GM23338 (cell line): ENCODE measurements at regions not wholly inside any gene's neighbourhood (a gene's known extent, or its start where the extent isn't known, plus 50 kb on each side); places are given as distances from the start of the nearest gene placed in this dataset.

Source experiments
- ATAC-seq: fragments of 200-7000 bp; cut with Tn5 transposase; 3 replicates; pipeline ENCODE4 v1.9.1; 2020
- DNase-seq: peaks from one replicate; pipeline ENCODE4 v3.0.0-alpha.2; 2015; ENCODE audit warnings: low spot score
- H2AFZ ChIP-seq: fragments of 200-600 bp; sonication (generic); 2 replicates; pipeline ENCODE4 v1.8.0; 2016; ENCODE audit warnings: antibody characterized with exemption, mild to moderate bottlenecking, moderate library complexity
- H3F3A ChIP-seq: fragments of 200-600 bp; sonication (generic); replicated peaks from 2 replicates; pipeline ENCODE4 v1.8.0; 2017; ENCODE audit warnings: antibody characterized with exemption, mixed run types, low read depth
- H3K27ac ChIP-seq: fragments of 200-600 bp; sonication (generic); 2 replicates; pipeline ENCODE4 v1.6.1; 2016; ENCODE audit warnings: low read depth
- H3K27me3 ChIP-seq: fragments of 200-600 bp; sonication (generic); 2 replicates; pipeline ENCODE4 v1.8.0; 2016; ENCODE audit warnings: mild to moderate bottlenecking, mixed run types, moderate library complexity; ENCODE audit not compliant: insufficient read depth
- H3K36me3 ChIP-seq: fragments of 200-600 bp; sonication (generic); 2 replicates; pipeline ENCODE4 v1.8.0; 2016; ENCODE audit warnings: mild to moderate bottlenecking; ENCODE audit not compliant: insufficient read depth
- H3K4me1 ChIP-seq: fragments of 200-600 bp; sonication (generic); 2 replicates; pipeline ENCODE4 v1.8.0; 2016; ENCODE audit warnings: mild to moderate bottlenecking, moderate library complexity; ENCODE audit not compliant: insufficient read depth
- H3K4me2 ChIP-seq: fragments of 200-600 bp; sonication (generic); 2 replicates; pipeline ENCODE4 v1.7.1; 2017; ENCODE audit warnings: mixed run types
- H3K4me3 ChIP-seq: fragments of 200-600 bp; sonication (generic); 2 replicates; pipeline ENCODE4 v1.6.1; 2016; ENCODE audit warnings: mixed run types
- H3K79me2 ChIP-seq: fragments of 200-600 bp; sonication (generic); replicated peaks from 2 replicates; pipeline ENCODE4 v1.8.0; 2017; ENCODE audit warnings: mild to moderate bottlenecking; ENCODE audit not compliant: insufficient read depth
- H3K9me2 ChIP-seq: fragments of 200-600 bp; sonication (generic); 2 replicates; pipeline ENCODE4 v1.8.0; 2017; ENCODE audit not compliant: insufficient read depth
- H4K20me1 ChIP-seq: fragments of 200-600 bp; sonication (generic); replicated peaks from 2 replicates; pipeline ENCODE4 v1.8.0; 2017; ENCODE audit warnings: mild to moderate bottlenecking; ENCODE audit not compliant: insufficient read depth
- H3K27ac Mint-ChIP-seq: 2 replicates; pipeline ENCODE4 v1.8.0; 2020; ENCODE audit warnings: inconsistent platforms, mild to moderate bottlenecking, moderate library complexity, mixed read lengths
- H3K27me3 Mint-ChIP-seq: 3 replicates; pipeline ENCODE4 v1.8.0; 2022; ENCODE audit warnings: low read depth, mild to moderate bottlenecking, moderate library complexity, mixed read lengths, inconsistent platforms; ENCODE audit not compliant: insufficient read depth, poor library complexity
- H3K36me3 Mint-ChIP-seq: 3 replicates; pipeline ENCODE4 v1.8.0; 2021; ENCODE audit warnings: low read depth, mild to moderate bottlenecking, inconsistent platforms, moderate library complexity, mixed read lengths
- H3K4me1 Mint-ChIP-seq: 3 replicates; pipeline ENCODE4 v1.8.0; 2020; ENCODE audit warnings: mild to moderate bottlenecking, inconsistent platforms, mixed read lengths
- H3K4me3 Mint-ChIP-seq: 3 replicates; pipeline ENCODE4 v1.8.0; 2021; ENCODE audit warnings: moderate library complexity, mild to moderate bottlenecking, inconsistent platforms, mixed read lengths
- H3K9me3 Mint-ChIP-seq: 3 replicates; pipeline ENCODE4 v1.8.0; 2020; ENCODE audit warnings: moderate library complexity, mild to moderate bottlenecking, inconsistent platforms, mixed read lengths
- CREB1 ChIP-seq: fragments of 250-450 bp; sonication (Bioruptor Pico); IDR thresholded peaks from 2 replicates; pipeline ENCODE4 v1.5.0; 2020; ENCODE audit warnings: low read depth, mild to moderate bottlenecking, moderate library complexity
- CTCF ChIP-seq, 2 experiments: fragments of 200-600 bp in 1 of 2; sonication (generic) in 1 of 2; conservative IDR thresholded peaks; 2 replicates each; pipeline versions ENCODE4 v1.5.1 to v1.6.1; 2016 to 2017; ENCODE audit warnings: antibody characterized with exemption in 2 of 2, low read depth in 2 of 2, mild to moderate bottlenecking in 2 of 2, moderate library complexity in 1 of 2
- ETS1 ChIP-seq: IDR thresholded peaks from 2 replicates; pipeline ENCODE4 v1.6.1; 2016; ENCODE audit warnings: antibody characterized with exemption
- EZH2 ChIP-seq: fragments of 200-600 bp; sonication (generic); IDR thresholded peaks from one replicate; pipeline ENCODE4 v1.8.0; 2017; ENCODE audit warnings: antibody characterized with exemption, mild to moderate bottlenecking, low read depth; ENCODE audit not compliant: unreplicated experiment
- EZH2phosphoT487 ChIP-seq: fragments of 200-600 bp; sonication (generic); IDR thresholded peaks from one replicate; pipeline ENCODE4 v1.8.1; 2018; ENCODE audit warnings: antibody characterized with exemption; ENCODE audit not compliant: unreplicated experiment
- JUNB ChIP-seq: IDR thresholded peaks from one replicate; pipeline ENCODE4 v1.6.1; 2016; ENCODE audit warnings: antibody characterized with exemption; ENCODE audit not compliant: unreplicated experiment
- NANOG ChIP-seq: IDR thresholded peaks from 2 replicates; pipeline ENCODE4 v1.6.1; 2016; ENCODE audit warnings: antibody characterized with exemption, borderline replicate concordance
- POLR2AphosphoS5 ChIP-seq: IDR thresholded peaks from 2 replicates; pipeline ENCODE4 v1.6.1; 2016; ENCODE audit warnings: antibody characterized with exemption, low read depth
- REST ChIP-seq: IDR thresholded peaks from one replicate; pipeline ENCODE4 v1.6.1; 2018; ENCODE audit warnings: antibody characterized with exemption; ENCODE audit not compliant: unreplicated experiment
- STAT1 ChIP-seq: IDR thresholded peaks from one replicate; pipeline ENCODE4 v1.6.1; 2016; ENCODE audit warnings: antibody characterized with exemption; ENCODE audit not compliant: unreplicated experiment
- ZNF114 ChIP-seq: fragments of 250-450 bp; sonication (Bioruptor Pico); IDR thresholded peaks from 2 replicates; pipeline ENCODE4 v1.5.0; 2020; ENCODE audit warnings: mild to moderate bottlenecking, moderate library complexity
- ZNF331 ChIP-seq: fragments of 250-450 bp; sonication (Bioruptor Pico); IDR thresholded peaks from 2 replicates; pipeline ENCODE4 v1.5.0; 2020; ENCODE audit warnings: low read depth, mild to moderate bottlenecking, moderate library complexity
- ZNF462 ChIP-seq: fragments of 250-450 bp; sonication (Bioruptor Pico); IDR thresholded peaks from 2 replicates; pipeline ENCODE4 v1.5.0; 2020; ENCODE audit warnings: mild to moderate bottlenecking, moderate library complexity

- ATAC-seq, result no peak
These were observed 90.5 kb downstream of the PDGFA start for GRCh38 chr7:428927-429827.

More at GRCh38 chr7:428927-429827, 90.5 kb downstream of the PDGFA start:
- Histone ChIP-seq H3K4me3 (no peak overlapping the region), H3K4me2 (no peak overlapping the region), H3K79me2 (no peaks in the 10 kb centered on the region), H3K27me3 (no peaks in the 10 kb centered on the region), H3K9me2 (no peaks in the 10 kb centered on the region), H2AFZ (no peak overlapping the region), H4K20me1 (no peaks in the 10 kb centered on the region), H3K4me1 (no peaks in the 10 kb centered on the region), H3K27ac (no peak overlapping the region), H3F3A (no peaks in the 10 kb centered on the region), H3K36me3 (no peaks in the 10 kb centered on the region)
- no peak overlapping the region for H3K4me3 Mint-ChIP-seq
- peaks cover 8% of the 10 kb centered on the region; the same call in 2 of the 3 replicates for H3K4me1 Mint-ChIP-seq
- TF ChIP-seq ETS1 (no peak), NANOG (no peak), EZH2 (no peak), CTCF (conservative IDR thresholded peaks at IDR 0.05; ENCODE audit: low read depth in 2 of 2) (no peak), STAT1 (no peak), ZNF114 (CRISPR knock-in tag) (no peak), CREB1 (CRISPR knock-in tag) (no peak), REST (no peak), JUNB (no peak), POLR2AphosphoS5 (no peak), ZNF462 (CRISPR knock-in tag) (no peak), ZNF331 (no peak), EZH2phosphoT487 (no peak)
- no peaks in the 10 kb centered on the region for H3K36me3 Mint-ChIP-seq
- no peak overlapping the region for H3K27ac Mint-ChIP-seq
- peaks cover 4% of the 10 kb centered on the region; the same call in 2 of the 3 replicates for H3K9me3 Mint-ChIP-seq
- peaks cover 14% of the 10 kb centered on the region for H3K27me3 Mint-ChIP-seq
- DNase-seq, result no peak
